HepG2 (cell line): ENCODE measurements at regions not wholly inside any gene's neighbourhood (a gene's known extent, or its start where the extent isn't known, plus 50 kb on each side); places are given as distances from the start of the nearest gene placed in this dataset.

Source experiments
- ATF7 ChIP-seq, 2 experiments: fragments of 450-650 bp in 1 of 2; sonication (generic) in 1 of 2; formaldehyde crosslinking in 1 of 2; IDR thresholded peaks; 2 replicates each; pipeline versions ENCODE4 v1.4.0 to v1.6.1; 2016 to 2020; ENCODE audit warnings: antibody characterized with exemption in 1 of 2, mild to moderate bottlenecking in 1 of 2, missing genetic modification reagents in 1 of 2
- CREM ChIP-seq, 2 experiments: sonication (generic) in 1 of 2; formaldehyde crosslinking in 1 of 2; IDR thresholded peaks; 2 replicates each; pipeline versions ENCODE4 v1.4.0 to v1.6.1; 2016 to 2020; ENCODE audit warnings: antibody characterized with exemption in 1 of 2, mild to moderate bottlenecking in 1 of 2, missing genetic modification reagents in 1 of 2
- DRAP1 ChIP-seq: IDR thresholded peaks from 2 replicates; pipeline ENCODE4 v1.6.1; 2016; ENCODE audit warnings: missing genetic modification reagents, missing compliant biosample characterization
- HNF4A ChIP-seq: sonication (generic); formaldehyde crosslinking; IDR thresholded peaks from 2 replicates; pipeline ENCODE4 v1.4.0; 2020; ENCODE audit warnings: missing genetic modification reagents
- HNF4G ChIP-seq, 2 experiments: sonication (generic) in 1 of 2; formaldehyde crosslinking in 1 of 2; IDR thresholded peaks; 2 replicates each; pipeline versions ENCODE4 v1.4.0 to v1.6.1; 2011 to 2020; ENCODE audit warnings: borderline replicate concordance in 2 of 2, low read depth in 2 of 2, mild to moderate bottlenecking in 2 of 2, low read length in 1 of 2, missing genetic modification reagents in 1 of 2, moderate library complexity in 1 of 2
- IRF2 ChIP-seq: IDR thresholded peaks from 2 replicates; pipeline ENCODE4 v1.6.1; 2018; ENCODE audit warnings: missing genetic modification reagents, missing compliant biosample characterization
- KLF15 ChIP-seq: sonication (generic); formaldehyde crosslinking; IDR thresholded peaks from 2 replicates; pipeline ENCODE4 v1.8.1; 2023; ENCODE audit warnings: borderline replicate concordance, mild to moderate bottlenecking, inconsistent platforms, missing genetic modification reagents, mixed read lengths
- MAFG ChIP-seq: sonication (generic); formaldehyde crosslinking; IDR thresholded peaks from 2 replicates; pipeline ENCODE4 v1.5.1; 2020; ENCODE audit warnings: mild to moderate bottlenecking, missing genetic modification reagents
- MIXL1 ChIP-seq: IDR thresholded peaks from 2 replicates; pipeline ENCODE4 v1.6.1; 2016
- NFYB ChIP-seq: sonication (generic); formaldehyde crosslinking; IDR thresholded peaks from 2 replicates; pipeline ENCODE4 v1.4.0; 2020; ENCODE audit warnings: missing genetic modification reagents
- NFYC ChIP-seq: IDR thresholded peaks from 2 replicates; pipeline ENCODE4 v1.6.1; 2016; ENCODE audit warnings: missing genetic modification reagents, missing compliant biosample characterization
- POGZ ChIP-seq: sonication (generic); formaldehyde crosslinking; IDR thresholded peaks from 2 replicates; pipeline ENCODE4 v1.4.0; 2020; ENCODE audit warnings: mild to moderate bottlenecking, missing genetic modification reagents
- POLR2A ChIP-seq, 2 experiments: IDR thresholded peaks; 2 replicates each; pipeline ENCODE4 v1.6.1; 2011; ENCODE audit warnings: low read depth in 2 of 2, low read length in 2 of 2, mild to moderate bottlenecking in 1 of 2, moderate library complexity in 1 of 2; ENCODE audit not compliant: insufficient read depth in 1 of 2
- RFX5 ChIP-seq: IDR thresholded peaks from 2 replicates; pipeline ENCODE4 v1.6.1; 2011; ENCODE audit warnings: low read depth, low read length, improper control_type of control experiment
- SAP130 ChIP-seq: IDR thresholded peaks from 2 replicates; pipeline ENCODE4 v1.6.1; 2016; ENCODE audit warnings: low read depth
- SPEN ChIP-seq: sonication (generic); formaldehyde crosslinking; IDR thresholded peaks from 2 replicates; pipeline ENCODE4 v1.5.1; 2020; ENCODE audit warnings: low read depth, mild to moderate bottlenecking, missing genetic modification reagents
- ZFP36L2 ChIP-seq: sonication (generic); formaldehyde crosslinking; IDR thresholded peaks from 2 replicates; pipeline ENCODE4 v1.4.0; 2020; ENCODE audit warnings: missing genetic modification reagents
- ZFY ChIP-seq: sonication (generic); formaldehyde crosslinking; IDR thresholded peaks from 2 replicates; pipeline ENCODE4 v1.4.0; 2020; ENCODE audit warnings: missing genetic modification reagents
- ZNF138 ChIP-seq: sonication (generic); formaldehyde crosslinking; IDR thresholded peaks from 2 replicates; pipeline ENCODE4 v1.5.0; 2020; ENCODE audit warnings: mild to moderate bottlenecking, low read depth, missing genetic modification reagents
- ZNF207 ChIP-seq: fragments of 450-650 bp; IDR thresholded peaks from 2 replicates; pipeline ENCODE4 v1.6.1; 2016; ENCODE audit warnings: antibody characterized with exemption, borderline replicate concordance
- ZNF232 ChIP-seq: sonication (generic); formaldehyde crosslinking; IDR thresholded peaks from 2 replicates; pipeline ENCODE4 v1.4.0; 2020; ENCODE audit warnings: missing genetic modification reagents, borderline replicate concordance
- ZNF552 ChIP-seq: sonication (generic); formaldehyde crosslinking; IDR thresholded peaks from 2 replicates; pipeline ENCODE4 v1.9.0; 2022; ENCODE audit warnings: missing genetic modification reagents, mild to moderate bottlenecking, borderline replicate concordance
- ZNF619 ChIP-seq: sonication (generic); formaldehyde crosslinking; IDR thresholded peaks from 2 replicates; pipeline ENCODE4 v1.4.0; 2020; ENCODE audit warnings: mild to moderate bottlenecking, missing genetic modification reagents
- ZNF629 ChIP-seq: sonication (generic); formaldehyde crosslinking; conservative IDR thresholded peaks from 2 replicates; pipeline ENCODE4 v1.5.0; 2020; ENCODE audit warnings: missing genetic modification reagents
- ZNF660 ChIP-seq: sonication (generic); formaldehyde crosslinking; IDR thresholded peaks from 2 replicates; pipeline ENCODE4 v1.5.1; 2020; ENCODE audit warnings: mild to moderate bottlenecking, low read depth, missing genetic modification reagents, borderline replicate concordance
- ZSCAN31 ChIP-seq: sonication (generic); formaldehyde crosslinking; IDR thresholded peaks from 2 replicates; pipeline ENCODE4 v1.5.0; 2020; ENCODE audit warnings: low read depth, mild to moderate bottlenecking, missing genetic modification reagents
- ZSCAN5A ChIP-seq: sonication (generic); formaldehyde crosslinking; IDR thresholded peaks from 2 replicates; pipeline ENCODE4 v1.8.0; 2022; ENCODE audit warnings: mild to moderate bottlenecking, missing genetic modification reagents, borderline replicate concordance
- TF ChIP-seq, protein P1 (sequence below): IDR thresholded peaks from 2 replicates; pipeline ENCODE4 v1.6.1; 2016; ENCODE audit warnings: low read depth
- TF ChIP-seq, protein P2 (sequence below): sonication (generic); formaldehyde crosslinking; IDR thresholded peaks from 2 replicates; pipeline ENCODE4 v1.8.1; 2023; ENCODE audit warnings: mild to moderate bottlenecking, missing genetic modification reagents, borderline replicate concordance

DNA sequence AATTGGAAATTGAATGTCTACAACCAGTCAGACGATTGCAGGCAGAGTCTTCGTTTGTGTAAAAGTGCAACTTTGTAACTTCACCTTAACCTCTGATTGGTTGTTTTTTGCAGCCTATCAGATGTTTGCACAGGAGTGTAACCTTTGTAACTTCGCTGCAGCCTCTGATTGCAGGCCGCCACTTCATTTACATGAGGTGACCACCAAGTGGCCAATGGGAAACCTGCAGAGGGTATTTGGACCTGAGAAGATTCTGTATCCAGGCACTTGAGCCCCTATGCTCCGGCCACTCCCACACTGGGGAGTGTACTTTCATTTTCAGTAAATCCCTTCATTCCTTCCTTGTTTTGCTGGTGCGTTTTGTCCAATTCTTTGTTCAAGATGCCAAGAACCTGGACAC is 68.1 kb upstream of the PFN2 start (continued):
- no peak for TF ChIP-seq ZNF138
- TF ChIP-seq ZNF207, result no peak
- TF ChIP-seq NFYC (CRISPR knock-in tag), result peak; percentile 85
- TF ChIP-seq ZNF660 (CRISPR knock-in tag), result no peak
- peak; percentile 56 for TF ChIP-seq HNF4A (CRISPR knock-in tag)
- TF ChIP-seq DRAP1, result peak; percentile 44; the same call in 1 of the 2 replicates
- TF ChIP-seq SAP130 (CRISPR knock-in tag), result 0 out of 2 replicates have a peak, but pooled peaks have one; percentile 12
- TF ChIP-seq ZNF552 (CRISPR knock-in tag), result no peak
- TF ChIP-seq ZFP36L2 (CRISPR knock-in tag), result no peak
- no peak for TF ChIP-seq KLF15 (CRISPR knock-in tag)
- TF ChIP-seq CREM (IDR thresholded peaks at IDR 0.05), result peak; percentile 24; the same call in 1 of the 2 replicates
- no peak for TF ChIP-seq CREM (CRISPR knock-in tag; IDR thresholded peaks at IDR 0.05)
- TF ChIP-seq, protein P1, sequence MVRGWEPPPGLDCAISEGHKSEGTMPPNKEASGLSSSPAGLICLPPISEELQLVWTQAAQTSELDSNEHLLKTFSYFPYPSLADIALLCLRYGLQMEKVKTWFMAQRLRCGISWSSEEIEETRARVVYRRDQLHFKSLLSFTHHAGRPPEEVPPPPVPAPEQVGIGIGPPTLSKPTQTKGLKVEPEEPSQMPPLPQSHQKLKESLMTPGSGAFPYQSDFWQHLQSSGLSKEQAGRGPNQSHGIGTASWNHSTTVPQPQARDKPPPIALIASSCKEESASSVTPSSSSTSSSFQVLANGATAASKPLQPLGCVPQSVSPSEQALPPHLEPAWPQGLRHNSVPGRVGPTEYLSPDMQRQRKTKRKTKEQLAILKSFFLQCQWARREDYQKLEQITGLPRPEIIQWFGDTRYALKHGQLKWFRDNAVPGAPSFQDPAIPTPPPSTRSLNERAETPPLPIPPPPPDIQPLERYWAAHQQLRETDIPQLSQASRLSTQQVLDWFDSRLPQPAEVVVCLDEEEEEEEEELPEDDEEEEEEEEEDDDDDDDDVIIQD, result peak; percentile 84
- TF ChIP-seq HNF4G (IDR thresholded peaks at IDR 0.05; ENCODE audit: borderline replicate concordance, low read depth, low read length), result peak; percentile 51; the same call in 1 of the 2 replicates
- TF ChIP-seq HNF4G (CRISPR knock-in tag; IDR thresholded peaks at IDR 0.05; ENCODE audit: borderline replicate concordance, low read depth), result no peak
- TF ChIP-seq, protein P2, sequence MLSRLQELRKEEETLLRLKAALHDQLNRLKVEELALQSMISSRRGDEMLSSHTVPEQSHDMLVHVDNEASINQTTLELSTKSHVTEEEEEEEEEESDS, result no peak
- no peak for TF ChIP-seq ZNF232 (CRISPR knock-in tag)
- no peak for TF ChIP-seq ATF7 (IDR thresholded peaks at IDR 0.05)
- no peak for TF ChIP-seq ATF7 (CRISPR knock-in tag; IDR thresholded peaks at IDR 0.05)
- TF ChIP-seq MIXL1 (CRISPR knock-in tag), result peak; percentile 36; the same call in 1 of the 2 replicates
- TF ChIP-seq POGZ (CRISPR knock-in tag), result peak; percentile 75
- peak; percentile 55; the same call in 1 of the 2 replicates for TF ChIP-seq IRF2 (CRISPR knock-in tag)
- TF ChIP-seq ZSCAN31 (CRISPR knock-in tag), result no peak
- no peak for TF ChIP-seq ZNF629 (CRISPR knock-in tag)
- TF ChIP-seq SPEN (CRISPR knock-in tag), result no peak
- TF ChIP-seq ZNF619, result no peak
- no peak for TF ChIP-seq ZFY (CRISPR knock-in tag)
- TF ChIP-seq MAFG (CRISPR knock-in tag), result no peak
- TF ChIP-seq POLR2A (IDR thresholded peaks at IDR 0.05; ENCODE audit: insufficient read depth in 1 of 2, low read depth in 2 of 2, low read length in 2 of 2), result peak in 1 of 2 experiments; percentile 28; a peak in 1 of 4 replicates
- peak; percentile 81; the same call in 1 of the 2 replicates for TF ChIP-seq ZSCAN5A
- peak; percentile 75 for TF ChIP-seq RFX5
- peak; percentile 85 for TF ChIP-seq NFYB (CRISPR knock-in tag)
